ENCODE measurements at regions not wholly inside any gene's neighbourhood (a gene's known extent, or its start where the extent isn't known, plus 50 kb on each side); places are given as distances from the start of the nearest gene placed in this dataset.

GRCh38 chr6:14451594-14452374 is 334.2 kb downstream of the CD83 start:
- TF ChIP-seq CTCF (IDR thresholded peaks at IDR 0.05), result no peak
- TF ChIP-seq SIN3A (IDR thresholded peaks at IDR 0.05; ENCODE audit: borderline replicate concordance, insufficient read depth, low read depth, low read length), result no peak
- no peak for TF ChIP-seq REST (IDR thresholded peaks at IDR 0.05; ENCODE audit: insufficient read depth in 1 of 2, low read depth in 2 of 2, low read length in 1 of 2)
